Esophagus muscularis mucosa (tissue), 4 donors: ENCODE measurements at regions not wholly inside any gene's neighbourhood (a gene's known extent, or its start where the extent isn't known, plus 50 kb on each side); places are given as distances from the start of the nearest gene placed in this dataset.
"Not testable (repeated sequence)": the region's sequence is repeated elsewhere in the genome, so short reads cannot be mapped to it uniquely, and the experiment has no call there.

Experiments
- DNase-seq: peaks from one replicate; pipeline ENCODE4 v3.0.0-alpha.2; 2017; ENCODE audit errors: extremely low spot score
- H3K27ac ChIP-seq, 4 donors: fragments of 200-600 bp; sonication (generic); replicated peaks in 1 of 4; 1 replicate in 3 of 4; 2 replicates in 1 of 4; pipeline ENCODE4 v1.5.1; 2016 to 2019; ENCODE audit warnings: mild to moderate bottlenecking in 1 of 4
- H3K27me3 ChIP-seq, 4 donors: fragments of 200-600 bp; sonication (generic); one replicate each; pipeline versions ENCODE4 v1.5.1 to v1.6.0; 2016 to 2019
- H3K36me3 ChIP-seq, 4 donors: fragments of 200-600 bp; sonication (generic); one replicate each; pipeline ENCODE4 v1.5.1; 2016 to 2019
- H3K4me1 ChIP-seq, 4 donors: fragments of 200-600 bp; sonication (generic); one replicate each; pipeline ENCODE4 v1.5.1; 2016 to 2019
- H3K4me3 ChIP-seq, 4 donors: fragments of 200-600 bp; sonication (generic); 1 replicate in 2 of 4; 2 replicates in 2 of 4; pipeline ENCODE4 v1.5.1; 2016 to 2019; ENCODE audit warnings: mild to moderate bottlenecking in 4 of 4, moderate library complexity in 1 of 4
- H3K9me3 ChIP-seq, 4 donors: fragments of 200-600 bp; sonication (generic); 1 replicate in 3 of 4; 2 replicates in 1 of 4; pipeline ENCODE4 v1.5.1; 2016 to 2019
- EP300 ChIP-seq: sonication (generic); formaldehyde crosslinking; IDR thresholded peaks from one replicate; pipeline ENCODE4 v1.6.1; 2017; ENCODE audit warnings: antibody characterized with exemption
- POLR2A ChIP-seq: fragments of 450-650 bp; IDR thresholded peaks from one replicate; pipeline ENCODE4 v1.6.1; 2017; ENCODE audit warnings: antibody characterized with exemption, moderate library complexity, mild to moderate bottlenecking, low read depth
- POLR2AphosphoS5 ChIP-seq, 2 donors: sonication (generic); formaldehyde crosslinking; IDR thresholded peaks; one replicate each; pipeline ENCODE4 v1.6.1; 2017; ENCODE audit warnings: antibody characterized with exemption in 2 of 2
- WGBS: methylation state at CpG from one replicate; pipeline ENCODE4 v1.1.5; 2018; 5-methylcytosine and 5-hydroxymethylcytosine counted together
- intact Hi-C: fragments of 100-400 bp; cut with DNase I; formaldehyde crosslinking; loops from one replicate; pipeline ENCODE4 v1.15.1; 2023
- TF ChIP-seq, protein P1 (sequence below), 3 experiments: fragments of 200-600 bp in 2 of 3; fragments of 450-650 bp in 1 of 3; sonication (generic) in 2 of 3; IDR thresholded peaks; one replicate each; pipeline ENCODE4 v1.5.1; 2017 to 2019; ENCODE audit warnings: antibody characterized with exemption in 3 of 3, mild to moderate bottlenecking in 2 of 3, moderate library complexity in 1 of 3

GRCh38 chr4:15164571-15164970 lies 162.3 kb downstream of the CPEB2 start:
- TF ChIP-seq POLR2AphosphoS5 (IDR thresholded peaks at IDR 0.05) (no peak), POLR2A (no peak), EP300 (no peak)
- TF ChIP-seq, protein P1, sequence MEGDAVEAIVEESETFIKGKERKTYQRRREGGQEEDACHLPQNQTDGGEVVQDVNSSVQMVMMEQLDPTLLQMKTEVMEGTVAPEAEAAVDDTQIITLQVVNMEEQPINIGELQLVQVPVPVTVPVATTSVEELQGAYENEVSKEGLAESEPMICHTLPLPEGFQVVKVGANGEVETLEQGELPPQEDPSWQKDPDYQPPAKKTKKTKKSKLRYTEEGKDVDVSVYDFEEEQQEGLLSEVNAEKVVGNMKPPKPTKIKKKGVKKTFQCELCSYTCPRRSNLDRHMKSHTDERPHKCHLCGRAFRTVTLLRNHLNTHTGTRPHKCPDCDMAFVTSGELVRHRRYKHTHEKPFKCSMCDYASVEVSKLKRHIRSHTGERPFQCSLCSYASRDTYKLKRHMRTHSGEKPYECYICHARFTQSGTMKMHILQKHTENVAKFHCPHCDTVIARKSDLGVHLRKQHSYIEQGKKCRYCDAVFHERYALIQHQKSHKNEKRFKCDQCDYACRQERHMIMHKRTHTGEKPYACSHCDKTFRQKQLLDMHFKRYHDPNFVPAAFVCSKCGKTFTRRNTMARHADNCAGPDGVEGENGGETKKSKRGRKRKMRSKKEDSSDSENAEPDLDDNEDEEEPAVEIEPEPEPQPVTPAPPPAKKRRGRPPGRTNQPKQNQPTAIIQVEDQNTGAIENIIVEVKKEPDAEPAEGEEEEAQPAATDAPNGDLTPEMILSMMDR (IDR thresholded peaks at IDR 0.05): no peak
- Histone ChIP-seq H3K4me3 (no peak overlapping the region), H3K36me3 (no peaks in the 10 kb centered on the region), H3K27ac (no peak overlapping the region), H3K9me3 (no peaks in the 10 kb centered on the region), H3K4me1 (no peaks in the 10 kb centered on the region), H3K27me3 (no peaks in the 10 kb centered on the region)
- intact Hi-C loops: loop anchor here (10.0 kb wide), 2 partner anchors 420 to 1510 kb away; no protein-coding TSS in a partner anchor
- DNase-seq: no peak
- WGBS: 85% methylated on average over 3 of the region's 3 CpGs

DNA sequence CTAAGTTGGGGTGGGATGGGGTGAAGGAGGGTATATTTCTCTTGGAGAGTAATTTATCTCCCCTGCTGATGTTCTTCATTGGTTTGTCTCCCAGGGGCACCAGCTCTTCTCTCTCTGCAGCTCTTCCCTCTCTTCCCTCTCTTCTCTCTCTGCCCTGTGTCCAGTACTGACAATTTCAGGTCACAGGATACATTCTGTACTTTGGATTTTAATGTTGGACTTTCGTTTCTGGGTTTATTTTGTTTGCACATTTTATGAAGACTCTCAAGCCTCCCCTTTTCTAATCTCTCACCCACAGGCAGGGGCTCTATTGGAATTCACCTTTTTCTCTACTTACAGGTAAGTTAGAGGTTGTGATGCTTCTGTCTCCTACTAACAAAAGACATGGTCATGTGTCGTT lies 165.5 kb downstream of the CPEB2 start:
- no peaks in the 10 kb centered on the region for H3K36me3 ChIP-seq
- H3K27ac ChIP-seq: no peak overlapping the region
- no peaks in the 10 kb centered on the region for H3K27me3 ChIP-seq
- no peak for DNase-seq
- peaks cover 0 to 8% (median 6%) of the 10 kb centered on the region in 4 donors for H3K9me3 ChIP-seq
- WGBS: 78% methylated on average over 2 of the region's 2 CpGs
- H3K4me3 ChIP-seq: no peak overlapping the region
- no peak for TF ChIP-seq EP300
- no peaks in the 10 kb centered on the region for H3K4me1 ChIP-seq
- intact Hi-C loops: loop anchor here (10.0 kb wide), 2 partner anchors 423 to 1513 kb away; no protein-coding TSS in a partner anchor

GRCh38 chr4:15168759-15169158 lies 166.5 kb downstream of the CPEB2 start:
- no peak for DNase-seq
- H3K4me1 ChIP-seq: no peaks in the 10 kb centered on the region
- no peaks in the 10 kb centered on the region for H3K27me3 ChIP-seq
- intact Hi-C loops: loop anchor here (10.0 kb wide), 2 partner anchors 424 to 1514 kb away; no protein-coding TSS in a partner anchor
- H3K4me3 ChIP-seq: no peak overlapping the region
- no peaks in the 10 kb centered on the region for H3K36me3 ChIP-seq
- peaks cover 0 to 8% (median 7%) of the 10 kb centered on the region in 4 donors for H3K9me3 ChIP-seq
- TF ChIP-seq, protein P1 (IDR thresholded peaks at IDR 0.05): no peak
- no peak for TF ChIP-seq POLR2A
- no peak for TF ChIP-seq POLR2AphosphoS5 (IDR thresholded peaks at IDR 0.05)
- no peak for TF ChIP-seq EP300
- no peak overlapping the region for H3K27ac ChIP-seq

DNA sequence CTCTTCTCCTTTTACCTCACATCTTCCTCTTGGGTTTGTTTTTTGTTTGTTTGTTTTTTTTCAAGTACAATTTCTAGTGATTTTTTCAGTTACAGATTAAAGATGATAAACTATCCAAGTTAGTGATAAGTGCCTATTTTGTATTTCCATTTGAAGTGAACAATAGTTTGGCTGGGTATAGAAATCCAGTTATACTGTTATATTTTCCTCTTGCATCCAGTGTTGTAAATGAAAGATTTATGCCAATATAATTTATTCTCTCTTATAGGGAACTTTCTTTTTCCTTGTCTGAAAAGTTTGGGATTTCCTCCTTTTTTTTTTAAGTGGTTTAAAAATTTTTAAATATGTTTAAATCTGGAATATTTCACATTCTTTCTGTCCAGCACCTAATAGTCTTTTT lies 169.4 kb downstream of the CPEB2 start:
- Histone ChIP-seq H3K27me3 (no peaks in the 10 kb centered on the region), H3K27ac (no peak overlapping the region), H3K4me1 (no peaks in the 10 kb centered on the region), H3K36me3 (no peaks in the 10 kb centered on the region), H3K9me3 (peaks cover 0 to 8% (median 7%) of the 10 kb centered on the region in 4 donors), H3K4me3 (no peak overlapping the region)
- TF ChIP-seq POLR2A (no peak), EP300 (no peak), POLR2AphosphoS5 (IDR thresholded peaks at IDR 0.05) (no peak)
- TF ChIP-seq, protein P1 (IDR thresholded peaks at IDR 0.05): no peak
- intact Hi-C loops: no loop called here
- no peak for DNase-seq

- Histone ChIP-seq H3K9me3 (peaks cover 0 to 8% (median 7%) of the 10 kb centered on the region in 4 donors), H3K36me3 (no peaks in the 10 kb centered on the region), H3K4me3 (no peak overlapping the region), H3K27me3 (no peaks in the 10 kb centered on the region), H3K27ac (no peak overlapping the region), H3K4me1 (no peaks in the 10 kb centered on the region)
- 67% methylated on average over 4 of the region's 4 CpGs for WGBS
- intact Hi-C loops: no loop called here
- DNase-seq: no peak
- TF ChIP-seq POLR2AphosphoS5 (IDR thresholded peaks at IDR 0.05) (no peak), POLR2A (no peak), EP300 (no peak)
- TF ChIP-seq, protein P1 (IDR thresholded peaks at IDR 0.05): no peak
Observed at GRCh38 chr4:15173251-15173650, 171.0 kb downstream of the CPEB2 start.

GRCh38 chr4:15174168-15174567 lies 171.9 kb downstream of the CPEB2 start:
- 81% methylated on average over 4 of the region's 16 CpGs for WGBS
- H3K4me1 ChIP-seq, H3K27me3 ChIP-seq, H3K36me3 ChIP-seq, H3K27ac ChIP-seq, DNase-seq, H3K9me3 ChIP-seq, H3K4me3 ChIP-seq, intact Hi-C loops: not testable (repeated sequence)

GRCh38 chr4:15179842-15180241 lies 177.6 kb downstream of the CPEB2 start:
- 88% methylated on average over 2 of the region's 2 CpGs for WGBS
- intact Hi-C loops, DNase-seq: not testable (repeated sequence)

More at GRCh38 chr4:15179842-15180241, 177.6 kb downstream of the CPEB2 start:
- not testable (repeated sequence) for H3K27me3 ChIP-seq, H3K4me3 ChIP-seq, H3K27ac ChIP-seq, H3K9me3 ChIP-seq, H3K4me1 ChIP-seq, H3K36me3 ChIP-seq
